ENCODE measurements at regions not wholly inside any gene's neighbourhood (a gene's known extent, or its start where the extent isn't known, plus 50 kb on each side); places are given as distances from the start of the nearest gene placed in this dataset.

GRCh38 chr4:32884198-32884597 lies 2164.0 kb downstream of the PCDH7 start:
- TF ChIP-seq CTCF (IDR thresholded peaks at IDR 0.05) (no peak), EZH2 (IDR thresholded peaks at IDR 0.05) (no peak), EZH2phosphoT487 (IDR thresholded peaks at IDR 0.05) (no peak)

Data from neural progenitor cell (in vitro differentiated cells).